Stimulated activated effector memory CD8-positive, alpha-beta T cell treated with anti-CD3 and anti-CD28 coated beads, Interleukin-12 subunit alpha, Interleukin-12 subunit beta, amount 100 ng/mL, for 72 hours (primary cell): ENCODE measurements at regions not wholly inside any gene's neighbourhood (a gene's known extent, or its start where the extent isn't known, plus 50 kb on each side); places are given as distances from the start of the nearest gene placed in this dataset.
"Not testable (repeated sequence)": the region's sequence is repeated elsewhere in the genome, so short reads cannot be mapped to it uniquely, and the experiment has no call there.

Source experiments
- ATAC-seq: fragments of 150-1000 bp; cut with Tn5 transposase; 2 replicates; pipeline ENCODE4 v1.10.0; 2021
- DNase-seq, 2 donors: peaks; one replicate each; pipeline ENCODE4 v3.0.0; 2021 to 2022; ENCODE audit warnings: low spot score in 2 of 2
- H3K27ac Mint-ChIP-seq: one replicate; pipeline ENCODE4 v1.8.0; 2022; ENCODE audit warnings: mild to moderate bottlenecking, mixed read lengths
- H3K36me3 Mint-ChIP-seq: one replicate; pipeline ENCODE4 v1.8.0; 2022; ENCODE audit warnings: mild to moderate bottlenecking, mixed read lengths
- H3K4me1 Mint-ChIP-seq: one replicate; pipeline ENCODE4 v1.8.0; 2022; ENCODE audit warnings: mixed read lengths
- H3K4me3 Mint-ChIP-seq: one replicate; pipeline ENCODE4 v1.8.0; 2022; ENCODE audit warnings: mild to moderate bottlenecking, mixed read lengths
- H3K9me3 Mint-ChIP-seq: one replicate; pipeline ENCODE4 v1.8.0; 2022; ENCODE audit warnings: mixed read lengths

- ATAC-seq (no peak), DNase-seq (no peak)
- Mint-ChIP-seq H3K4me1 (no peaks in the 10 kb centered on the region), H3K4me3 (no peak overlapping the region), H3K36me3 (no peaks in the 10 kb centered on the region), H3K9me3 (no peaks in the 10 kb centered on the region), H3K27ac (no peak overlapping the region)
Measured at GRCh38 chr22:23393721-23394320, 186.3 kb downstream of the IGLL1 start.

DNA sequence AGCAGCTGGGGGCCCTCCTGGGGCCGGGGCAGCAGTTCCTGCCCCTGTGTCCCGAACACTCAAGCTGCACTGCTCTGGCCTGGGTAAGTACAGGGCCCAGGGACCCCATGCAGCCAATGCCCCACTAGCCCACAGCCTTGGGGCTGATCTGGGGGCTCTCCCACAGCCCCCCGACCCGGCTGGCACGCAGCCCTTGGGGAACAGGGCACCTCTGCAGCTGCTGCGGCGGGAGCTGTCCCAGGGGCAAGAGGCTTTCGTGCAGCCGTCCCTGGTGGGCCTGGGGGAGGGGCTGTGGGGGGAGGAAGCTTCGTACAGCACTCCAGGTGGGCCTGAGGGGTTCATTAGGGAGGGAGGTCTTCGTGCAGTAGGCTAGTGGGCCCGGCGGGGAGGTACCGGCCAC, 186.9 kb downstream of the IGLL1 start:
- not testable (repeated sequence) for H3K36me3 Mint-ChIP-seq, DNase-seq, H3K4me1 Mint-ChIP-seq, H3K27ac Mint-ChIP-seq, H3K9me3 Mint-ChIP-seq, H3K4me3 Mint-ChIP-seq, ATAC-seq

DNA sequence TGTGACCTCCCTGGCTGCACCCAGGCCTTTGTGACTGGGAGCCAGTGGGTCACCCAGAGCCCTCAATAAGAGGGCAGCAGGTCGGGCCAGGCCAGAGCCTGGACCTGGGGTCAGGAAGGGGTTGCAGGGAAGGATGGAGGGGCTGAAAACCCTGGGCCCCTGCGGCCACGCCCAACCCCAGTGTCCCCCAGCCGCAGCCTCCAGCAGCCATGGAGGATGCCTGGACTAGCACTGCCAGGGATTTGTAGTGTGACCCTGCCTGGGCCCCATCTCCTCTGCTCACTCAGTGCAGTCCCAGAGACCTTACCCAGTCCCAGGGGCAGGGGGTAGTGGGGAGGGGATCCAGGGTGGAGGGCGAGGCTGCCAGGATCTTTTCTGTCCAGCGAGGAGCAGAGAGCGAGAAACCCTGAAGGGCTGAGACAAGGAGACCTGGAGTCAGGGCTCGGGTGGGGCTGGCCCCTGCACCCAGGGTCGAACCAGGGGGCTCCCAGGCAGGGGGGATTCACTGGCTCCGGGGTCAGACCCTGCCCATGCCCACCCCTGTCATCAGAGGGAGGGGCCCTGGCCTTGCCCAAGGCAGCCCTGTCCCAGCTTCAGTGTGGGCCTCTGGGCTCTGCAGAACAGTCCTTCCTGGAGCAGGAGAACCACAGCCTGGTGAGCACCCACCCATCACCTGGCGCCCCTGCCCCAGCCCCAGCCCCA, 187.5 kb downstream of the IGLL1 start:
- DNase-seq (no peak), ATAC-seq (no peak)
- Mint-ChIP-seq H3K4me3 (no peak overlapping the region), H3K36me3 (no peaks in the 10 kb centered on the region), H3K27ac (no peak overlapping the region), H3K4me1 (no peaks in the 10 kb centered on the region), H3K9me3 (no peaks in the 10 kb centered on the region)

- ATAC-seq = no peak
- Mint-ChIP-seq H3K36me3 (no peaks in the 10 kb centered on the region), H3K4me3 (no peak overlapping the region), H3K27ac (no peak overlapping the region), H3K9me3 (no peaks in the 10 kb centered on the region), H3K4me1 (no peaks in the 10 kb centered on the region)
- no peak for DNase-seq
Measured at GRCh38 chr22:23391022-23391421, 189.1 kb downstream of the IGLL1 start.

- no peaks in the 10 kb centered on the region for H3K4me1 Mint-ChIP-seq
- ATAC-seq = no peak
Measured at GRCh38 chr22:23389271-23390071, 190.6 kb downstream of the IGLL1 start.

GRCh38 chr22:23388517-23388890, 191.6 kb downstream of the IGLL1 start:
- no peaks in the 10 kb centered on the region for H3K4me1 Mint-ChIP-seq
- H3K36me3 Mint-ChIP-seq = no peaks in the 10 kb centered on the region
- no peak for DNase-seq
- H3K27ac Mint-ChIP-seq = no peak overlapping the region
- ATAC-seq = no peak
- no peak overlapping the region for H3K4me3 Mint-ChIP-seq
- no peaks in the 10 kb centered on the region for H3K9me3 Mint-ChIP-seq

More at GRCh38 chr22:23389271-23390071, 190.6 kb downstream of the IGLL1 start:
- H3K27ac Mint-ChIP-seq = no peak overlapping the region
- H3K9me3 Mint-ChIP-seq = no peaks in the 10 kb centered on the region
- no peak overlapping the region for H3K4me3 Mint-ChIP-seq
- DNase-seq = no peak
- no peaks in the 10 kb centered on the region for H3K36me3 Mint-ChIP-seq

GRCh38 chr22:23387827-23388516, 192.1 kb downstream of the IGLL1 start:
- no peaks in the 10 kb centered on the region for H3K4me1 Mint-ChIP-seq
- H3K9me3 Mint-ChIP-seq = no peaks in the 10 kb centered on the region
- DNase-seq = no peak
- ATAC-seq = no peak
- no peak overlapping the region for H3K4me3 Mint-ChIP-seq
- no peaks in the 10 kb centered on the region for H3K36me3 Mint-ChIP-seq
- no peak overlapping the region for H3K27ac Mint-ChIP-seq

GRCh38 chr22:23386822-23387580, 193.1 kb downstream of the IGLL1 start:
- Mint-ChIP-seq H3K27ac (no peak overlapping the region), H3K4me3 (no peak overlapping the region), H3K9me3 (no peaks in the 10 kb centered on the region), H3K36me3 (no peaks in the 10 kb centered on the region), H3K4me1 (no peaks in the 10 kb centered on the region)
- ATAC-seq = no peak
- DNase-seq = no peak

GRCh38 chr22:23385678-23386631, 194.1 kb downstream of the IGLL1 start:
- H3K4me1 Mint-ChIP-seq = no peaks in the 10 kb centered on the region
- no peaks in the 10 kb centered on the region for H3K9me3 Mint-ChIP-seq
- no peak overlapping the region for H3K4me3 Mint-ChIP-seq
- no peaks in the 10 kb centered on the region for H3K36me3 Mint-ChIP-seq
- no peak overlapping the region for H3K27ac Mint-ChIP-seq
- DNase-seq (peak; percentile 86 to 92), ATAC-seq (peak; percentile 72)

DNA sequence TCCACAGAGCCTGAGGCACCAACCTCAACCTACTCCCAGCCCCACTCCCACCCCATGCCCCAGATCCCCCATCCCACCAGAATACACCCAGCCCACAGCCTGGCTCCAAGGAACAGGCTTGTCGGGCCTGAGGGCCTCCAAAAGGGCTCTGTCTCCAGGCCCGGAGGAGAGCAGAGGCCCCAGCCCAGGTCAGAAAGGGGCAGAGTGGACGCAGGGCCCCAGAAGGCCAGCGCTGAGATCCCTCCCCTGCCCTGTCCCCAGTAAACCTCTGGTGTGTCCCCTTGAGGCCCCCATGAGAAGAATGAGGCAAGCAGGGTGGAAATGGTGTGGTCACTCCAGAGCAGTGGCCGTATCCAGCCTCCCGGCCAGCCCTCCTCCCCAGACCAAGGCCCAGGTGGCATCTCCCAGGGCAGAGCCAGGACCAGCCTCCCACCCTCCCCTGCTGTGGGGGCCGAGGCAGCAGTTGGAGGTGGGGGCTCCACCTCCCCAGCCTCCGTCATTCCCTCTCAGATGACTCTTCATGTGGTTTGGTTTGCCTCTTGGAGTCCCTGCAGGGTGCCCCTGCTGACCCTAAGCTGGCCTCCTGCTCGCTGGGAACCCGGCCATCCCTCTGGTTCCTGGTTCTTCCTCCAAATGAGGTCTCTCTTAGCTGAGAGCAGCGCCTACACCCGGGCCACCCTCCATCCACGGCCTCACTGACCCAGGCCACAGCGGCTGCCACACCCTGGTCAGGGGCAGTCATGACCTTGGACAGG, 195.0 kb downstream of the IGLL1 start:
- no peak for ATAC-seq
- Mint-ChIP-seq H3K9me3 (no peaks in the 10 kb centered on the region), H3K4me3 (no peak overlapping the region), H3K36me3 (no peaks in the 10 kb centered on the region), H3K4me1 (no peaks in the 10 kb centered on the region), H3K27ac (no peak overlapping the region)
- no peak for DNase-seq

GRCh38 chr22:23384431-23384830, 195.7 kb downstream of the IGLL1 start:
- H3K36me3 Mint-ChIP-seq = no peaks in the 10 kb centered on the region
- no peaks in the 10 kb centered on the region for H3K4me1 Mint-ChIP-seq
- no peak for DNase-seq
- no peaks in the 10 kb centered on the region for H3K9me3 Mint-ChIP-seq
- H3K27ac Mint-ChIP-seq = no peak overlapping the region
- no peak for ATAC-seq
- H3K4me3 Mint-ChIP-seq = no peak overlapping the region

GRCh38 chr22:23383491-23384361, 196.4 kb downstream of the IGLL1 start:
- no peaks in the 10 kb centered on the region for H3K36me3 Mint-ChIP-seq
- DNase-seq (no peak), ATAC-seq (no peak)
- H3K4me1 Mint-ChIP-seq = no peaks in the 10 kb centered on the region
- no peak overlapping the region for H3K27ac Mint-ChIP-seq
- H3K9me3 Mint-ChIP-seq = no peaks in the 10 kb centered on the region
- no peak overlapping the region for H3K4me3 Mint-ChIP-seq
